ENCODE measurements at regions not wholly inside any gene's neighbourhood (a gene's known extent, or its start where the extent isn't known, plus 50 kb on each side); places are given as distances from the start of the nearest gene placed in this dataset.
"Not testable (repeated sequence)": the region's sequence is repeated elsewhere in the genome, so short reads cannot be mapped to it uniquely, and the experiment has no call there.

- DNase-seq (ENCODE audit: low read depth in 2 of 3, low spot score in 2 of 3) = no peak
Observed at GRCh38 chr20:22529150-22530019, 55.0 kb downstream of the FOXA2 start.

GRCh38 chr20:22526512-22527012 lies 57.8 kb downstream of the FOXA2 start:
- no peak for DNase-seq (ENCODE audit: low read depth in 2 of 3, low spot score in 2 of 3)

- DNase-seq (ENCODE audit: low read depth in 2 of 3, low spot score in 2 of 3) = no peak
Observed at GRCh38 chr20:22525821-22526220, 58.6 kb downstream of the FOXA2 start.

GRCh38 chr20:22525069-22525820 lies 59.1 kb downstream of the FOXA2 start:
- DNase-seq (ENCODE audit: low read depth in 2 of 3, low spot score in 2 of 3) = no peak

- DNase-seq (ENCODE audit: low read depth in 2 of 3, low spot score in 2 of 3) = no peak
Observed at GRCh38 chr20:22524393-22525015, 59.9 kb downstream of the FOXA2 start.

GRCh38 chr20:22523499-22524392 lies 60.6 kb downstream of the FOXA2 start:
- no peak for DNase-seq (ENCODE audit: low read depth in 2 of 3, low spot score in 2 of 3)

GRCh38 chr20:22523128-22523498 lies 61.3 kb downstream of the FOXA2 start:
- DNase-seq (ENCODE audit: low read depth in 2 of 3, low spot score in 2 of 3) = no peak

GRCh38 chr20:22522701-22523100 lies 61.7 kb downstream of the FOXA2 start:
- DNase-seq (ENCODE audit: low read depth in 2 of 3, low spot score in 2 of 3) = no peak

GRCh38 chr20:22521940-22522339 lies 62.4 kb downstream of the FOXA2 start:
- not testable (repeated sequence) for DNase-seq (ENCODE audit: low read depth in 2 of 3, low spot score in 2 of 3)

- no peak for DNase-seq (ENCODE audit: low read depth in 2 of 3, low spot score in 2 of 3)
Observed at GRCh38 chr20:22520381-22520780, 64.0 kb downstream of the FOXA2 start.

- no peak for DNase-seq (ENCODE audit: low read depth in 2 of 3, low spot score in 2 of 3)
Observed at GRCh38 chr20:22515264-22515663, 69.1 kb downstream of the FOXA2 start.

- no peak for DNase-seq (ENCODE audit: low read depth in 2 of 3, low spot score in 2 of 3)
Observed at GRCh38 chr20:22513574-22513973, 70.8 kb downstream of the FOXA2 start.

GRCh38 chr20:22512911-22513489 lies 71.4 kb downstream of the FOXA2 start:
- no peak for DNase-seq (ENCODE audit: low read depth in 2 of 3, low spot score in 2 of 3)

- DNase-seq (ENCODE audit: low read depth in 2 of 3, low spot score in 2 of 3) = no peak
Observed at GRCh38 chr20:22511943-22512910, 72.1 kb downstream of the FOXA2 start.

GRCh38 chr20:22509843-22510147 lies 74.6 kb downstream of the FOXA2 start:
- DNase-seq (ENCODE audit: low read depth in 2 of 3, low spot score in 2 of 3) = no peak

- no peak for DNase-seq (ENCODE audit: low read depth in 2 of 3, low spot score in 2 of 3)
Observed at GRCh38 chr20:22509090-22509842, 75.1 kb downstream of the FOXA2 start.

- DNase-seq (ENCODE audit: low read depth in 2 of 3, low spot score in 2 of 3) = no peak
Observed at GRCh38 chr20:22508426-22508825, 75.9 kb downstream of the FOXA2 start.

GRCh38 chr20:22507240-22507961 lies 77.0 kb downstream of the FOXA2 start:
- DNase-seq (ENCODE audit: low read depth in 2 of 3, low spot score in 2 of 3) = no peak

All from hematopoietic multipotent progenitor cell (in vitro differentiated cells).